ENCODE measurements at regions not wholly inside any gene's neighbourhood (a gene's known extent, or its start where the extent isn't known, plus 50 kb on each side); places are given as distances from the start of the nearest gene placed in this dataset.

GRCh38 chr2:150767991-150768746 is 280.7 kb upstream of the RND3 start:
- no peak overlapping the region for H3K9ac ChIP-seq (ENCODE audit: extremely low read depth, insufficient read length, low read length)
- no peak overlapping the region for H2BK120ac ChIP-seq (ENCODE audit: low read depth, low read length, poor library complexity, severe bottlenecking)
- no peak overlapping the region for H2AFZ ChIP-seq (ENCODE audit: low read length)
- peaks cover 0 to 2% of the 10 kb centered on the region in 2 experiments; a peak in 2 of 4 replicates for H3K4me1 Mint-ChIP-seq
- H3K56ac ChIP-seq (ENCODE audit: insufficient read length, low read depth, low read length) = no peak overlapping the region
- H2BK5ac ChIP-seq (ENCODE audit: insufficient read length, low read length) = no peak overlapping the region
- no peaks in the 10 kb centered on the region for H4K20me1 ChIP-seq (ENCODE audit: control insufficient read depth, insufficient read depth, insufficient read length)
- WGBS (ENCODE audit: extremely low coverage, insufficient read length, low lambda C conversion rate) = no CpG with 5 or more reads among the region's 5 CpGs
- H2AK5ac ChIP-seq (ENCODE audit: insufficient read length, low read length) = no peak overlapping the region
- no peak overlapping the region for H2BK15ac ChIP-seq (ENCODE audit: low read depth, low read length)
- no peak overlapping the region for H3K23ac ChIP-seq (ENCODE audit: insufficient read length, low read depth, low read length)
- no peak overlapping the region for H3K4me3 Mint-ChIP-seq
- H3K27me3 Mint-ChIP-seq (ENCODE audit: low read depth) = no peaks in the 10 kb centered on the region
- H3K36me3 Mint-ChIP-seq (ENCODE audit: insufficient read depth in 1 of 3, low read depth in 3 of 3) = peaks cover 0 to 4% (median 0%) of the 10 kb centered on the region in 3 experiments; a peak in 2 of 7 replicates
- no peaks in the 10 kb centered on the region; a peak in 1 of 5 replicates for H3K9me3 Mint-ChIP-seq
- no peaks in the 10 kb centered on the region for H3K79me1 ChIP-seq (ENCODE audit: insufficient read depth, low read depth, low read length, poor library complexity, severe bottlenecking)
- TF ChIP-seq, protein P1, sequence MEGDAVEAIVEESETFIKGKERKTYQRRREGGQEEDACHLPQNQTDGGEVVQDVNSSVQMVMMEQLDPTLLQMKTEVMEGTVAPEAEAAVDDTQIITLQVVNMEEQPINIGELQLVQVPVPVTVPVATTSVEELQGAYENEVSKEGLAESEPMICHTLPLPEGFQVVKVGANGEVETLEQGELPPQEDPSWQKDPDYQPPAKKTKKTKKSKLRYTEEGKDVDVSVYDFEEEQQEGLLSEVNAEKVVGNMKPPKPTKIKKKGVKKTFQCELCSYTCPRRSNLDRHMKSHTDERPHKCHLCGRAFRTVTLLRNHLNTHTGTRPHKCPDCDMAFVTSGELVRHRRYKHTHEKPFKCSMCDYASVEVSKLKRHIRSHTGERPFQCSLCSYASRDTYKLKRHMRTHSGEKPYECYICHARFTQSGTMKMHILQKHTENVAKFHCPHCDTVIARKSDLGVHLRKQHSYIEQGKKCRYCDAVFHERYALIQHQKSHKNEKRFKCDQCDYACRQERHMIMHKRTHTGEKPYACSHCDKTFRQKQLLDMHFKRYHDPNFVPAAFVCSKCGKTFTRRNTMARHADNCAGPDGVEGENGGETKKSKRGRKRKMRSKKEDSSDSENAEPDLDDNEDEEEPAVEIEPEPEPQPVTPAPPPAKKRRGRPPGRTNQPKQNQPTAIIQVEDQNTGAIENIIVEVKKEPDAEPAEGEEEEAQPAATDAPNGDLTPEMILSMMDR (conservative IDR thresholded peaks at IDR 0.05) = no peak
- no peak overlapping the region for H3K27ac ChIP-seq (ENCODE audit: insufficient read length, low read depth, low read length)
- no peak overlapping the region for H3K18ac ChIP-seq (ENCODE audit: insufficient read length, low read depth, low read length)
- no peaks in the 10 kb centered on the region for H3K4me1 ChIP-seq (ENCODE audit: insufficient read depth, low read length)
- H2BK12ac ChIP-seq (ENCODE audit: insufficient read length, low read depth, low read length) = no peak overlapping the region
- no peak overlapping the region for H4K5ac ChIP-seq (ENCODE audit: insufficient read length, low read depth, low read length)
- DNase-seq = no peak
- H3K14ac ChIP-seq (ENCODE audit: insufficient read depth, low read length) = no peak overlapping the region
- H3T11ph ChIP-seq (ENCODE audit: low read length) = no peak overlapping the region
- H2BK20ac ChIP-seq (ENCODE audit: low read depth, low read length, poor library complexity, severe bottlenecking) = no peak overlapping the region
- H4K91ac ChIP-seq (ENCODE audit: insufficient read length, low read depth, low read length) = no peak overlapping the region
- H3K27ac Mint-ChIP-seq = no peak overlapping the region
- H3K9me3 ChIP-seq (ENCODE audit: control insufficient read depth, low read depth, low read length) = no peaks in the 10 kb centered on the region
- no peak overlapping the region for H3K4me2 ChIP-seq (ENCODE audit: insufficient read depth, insufficient read length, low read length)
- H4K8ac ChIP-seq (replicated peaks; ENCODE audit: insufficient read length, low read depth, low read length) = no peak overlapping the region
- no peaks in the 10 kb centered on the region for H3K23me2 ChIP-seq (ENCODE audit: insufficient read length, low read depth, low read length, poor library complexity, severe bottlenecking)
- H3K27me3 ChIP-seq (ENCODE audit: insufficient read depth, low read length) = no peaks in the 10 kb centered on the region
- no peak overlapping the region for H3K4ac ChIP-seq (ENCODE audit: low read depth, low read length)
- no peaks in the 10 kb centered on the region for H3K79me2 ChIP-seq (ENCODE audit: insufficient read depth, low read length)

All from H9 (cell line).